ENCODE measurements at regions not wholly inside any gene's neighbourhood (a gene's known extent, or its start where the extent isn't known, plus 50 kb on each side); places are given as distances from the start of the nearest gene placed in this dataset.

DNA sequence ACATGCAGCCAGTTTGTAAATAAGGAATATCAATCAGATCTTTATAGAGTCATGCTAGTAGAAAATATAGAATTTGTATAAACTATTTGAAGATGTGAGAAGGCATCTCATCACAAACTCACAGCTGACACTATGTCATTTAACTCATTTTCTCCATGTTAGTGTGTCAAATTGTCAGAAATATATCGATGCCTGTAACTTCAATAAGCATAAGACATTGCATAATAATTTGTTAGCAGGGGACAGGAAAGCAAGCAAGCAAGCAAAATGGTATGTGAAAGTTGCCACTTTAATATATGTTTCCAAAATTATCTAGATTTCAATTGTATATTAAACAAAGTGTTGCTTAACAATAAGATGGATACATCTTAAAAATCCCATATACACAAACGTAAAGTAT is 571.0 kb downstream of the ARL4A start:
- TF ChIP-seq, protein P1, sequence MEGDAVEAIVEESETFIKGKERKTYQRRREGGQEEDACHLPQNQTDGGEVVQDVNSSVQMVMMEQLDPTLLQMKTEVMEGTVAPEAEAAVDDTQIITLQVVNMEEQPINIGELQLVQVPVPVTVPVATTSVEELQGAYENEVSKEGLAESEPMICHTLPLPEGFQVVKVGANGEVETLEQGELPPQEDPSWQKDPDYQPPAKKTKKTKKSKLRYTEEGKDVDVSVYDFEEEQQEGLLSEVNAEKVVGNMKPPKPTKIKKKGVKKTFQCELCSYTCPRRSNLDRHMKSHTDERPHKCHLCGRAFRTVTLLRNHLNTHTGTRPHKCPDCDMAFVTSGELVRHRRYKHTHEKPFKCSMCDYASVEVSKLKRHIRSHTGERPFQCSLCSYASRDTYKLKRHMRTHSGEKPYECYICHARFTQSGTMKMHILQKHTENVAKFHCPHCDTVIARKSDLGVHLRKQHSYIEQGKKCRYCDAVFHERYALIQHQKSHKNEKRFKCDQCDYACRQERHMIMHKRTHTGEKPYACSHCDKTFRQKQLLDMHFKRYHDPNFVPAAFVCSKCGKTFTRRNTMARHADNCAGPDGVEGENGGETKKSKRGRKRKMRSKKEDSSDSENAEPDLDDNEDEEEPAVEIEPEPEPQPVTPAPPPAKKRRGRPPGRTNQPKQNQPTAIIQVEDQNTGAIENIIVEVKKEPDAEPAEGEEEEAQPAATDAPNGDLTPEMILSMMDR (IDR thresholded peaks at IDR 0.05): no peak
- TF ChIP-seq POLR2A (IDR thresholded peaks at IDR 0.05) (no peak), POLR2AphosphoS5 (IDR thresholded peaks at IDR 0.05) (no peak), EP300 (IDR thresholded peaks at IDR 0.05) (no peak)
